ENCODE measurements at regions not wholly inside any gene's neighbourhood (a gene's known extent, or its start where the extent isn't known, plus 50 kb on each side); places are given as distances from the start of the nearest gene placed in this dataset.
A peak's percentile ranks its signal among the peaks of the same experiment; 100 is the strongest.
"Not testable (repeated sequence)": the region's sequence is repeated elsewhere in the genome, so short reads cannot be mapped to it uniquely, and the experiment has no call there.

DNA sequence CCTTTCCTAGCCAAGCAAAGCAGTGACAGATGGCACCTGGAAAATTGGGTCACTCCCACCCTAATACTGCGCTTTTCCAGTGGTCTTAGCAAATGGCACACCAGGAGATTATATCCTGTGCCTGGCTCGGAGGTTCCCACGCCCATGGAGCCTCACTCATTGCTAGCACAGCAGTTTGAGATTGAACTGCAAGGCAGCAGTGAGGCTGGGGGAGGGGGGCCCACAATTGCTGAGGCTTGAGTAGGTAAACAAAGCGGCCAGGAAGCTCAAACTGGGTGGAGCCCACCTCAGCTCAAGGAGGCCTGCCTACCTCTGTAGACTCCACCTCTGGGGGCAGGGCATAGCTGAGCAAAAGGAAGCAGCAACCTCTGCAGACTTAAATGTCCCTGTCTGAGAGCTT, 635.0 kb downstream of the C12orf50 start:
- not testable (repeated sequence) for DNase-seq

DNA sequence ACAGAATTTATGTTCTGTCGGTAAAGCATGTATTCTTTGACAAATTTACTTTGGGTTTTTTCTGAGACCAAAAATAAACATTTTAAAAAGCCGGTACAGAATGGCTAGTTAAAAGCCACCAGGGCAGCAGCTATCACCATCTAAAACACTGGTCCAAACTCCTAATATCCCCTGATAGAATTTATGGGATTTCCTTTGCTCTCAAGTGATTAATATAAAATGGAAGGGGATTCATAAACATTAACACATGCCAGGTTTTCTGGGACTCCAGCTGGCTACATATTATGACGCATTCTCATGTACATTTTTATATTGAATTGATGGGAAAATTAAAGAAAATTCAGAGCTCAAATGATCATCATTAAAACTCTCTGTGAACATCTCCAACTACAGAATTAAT, 640.8 kb downstream of the C12orf50 start:
- DNase-seq, result no peak

DNA sequence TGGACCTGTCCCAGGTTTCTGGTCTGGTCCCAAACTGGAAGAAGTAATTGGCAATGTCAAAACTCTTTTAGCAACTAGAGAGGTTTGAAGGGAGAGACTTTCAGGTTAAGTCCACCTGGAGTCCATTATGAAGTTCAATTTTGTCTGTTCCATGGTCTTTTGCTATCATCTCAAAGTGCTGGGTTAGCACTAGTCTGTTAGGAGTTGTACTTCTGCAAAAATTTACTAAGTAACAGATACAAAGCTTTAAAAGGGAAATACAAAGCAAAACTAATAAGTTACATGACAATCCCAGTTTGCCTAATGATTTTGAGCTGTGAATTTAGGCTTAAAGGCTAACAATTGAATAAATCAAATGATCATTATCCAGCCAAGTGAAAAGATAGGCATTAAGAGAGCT, 643.9 kb downstream of the C12orf50 start:
- no peak for DNase-seq

DNA sequence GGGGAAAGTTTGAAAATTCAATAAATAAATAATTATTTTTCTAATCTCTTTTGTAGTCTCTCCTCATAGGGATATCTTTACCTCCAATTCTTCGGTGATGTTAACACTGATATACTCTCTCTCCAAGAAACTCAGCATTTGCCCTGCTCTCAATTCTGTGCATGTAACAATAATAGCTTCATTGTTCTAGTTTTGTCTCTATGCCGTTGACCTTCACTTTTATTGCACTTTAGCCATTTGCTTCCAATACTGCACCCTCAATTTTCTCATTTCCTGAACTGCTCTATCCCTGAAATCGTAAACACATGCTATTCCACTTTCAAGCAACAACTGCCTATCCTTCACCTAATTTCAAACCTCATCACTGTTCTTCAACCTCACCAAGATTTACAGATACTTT, 645.0 kb downstream of the C12orf50 start:
- DNase-seq, result no peak

DNA sequence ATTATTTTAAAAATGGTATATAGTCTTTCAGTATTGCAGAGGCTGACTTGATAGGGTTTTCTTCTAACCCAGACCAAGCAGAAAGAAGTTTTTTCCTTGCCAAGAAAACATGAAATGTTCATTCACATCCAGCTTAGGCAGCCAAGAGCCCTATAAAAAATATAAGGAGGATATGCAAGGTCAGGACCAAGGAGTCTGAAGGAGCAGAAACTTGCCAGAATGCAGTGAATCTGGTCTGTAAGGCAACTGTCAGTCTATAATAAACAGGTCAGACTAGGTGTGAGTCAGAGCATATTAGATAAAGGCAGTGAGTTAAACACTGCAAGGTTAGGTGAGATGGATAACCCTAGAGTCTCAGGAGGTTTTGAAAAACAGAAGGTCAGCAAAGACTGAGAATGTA, 645.5 kb downstream of the C12orf50 start:
- DNase-seq, result peak; percentile 24

DNA sequence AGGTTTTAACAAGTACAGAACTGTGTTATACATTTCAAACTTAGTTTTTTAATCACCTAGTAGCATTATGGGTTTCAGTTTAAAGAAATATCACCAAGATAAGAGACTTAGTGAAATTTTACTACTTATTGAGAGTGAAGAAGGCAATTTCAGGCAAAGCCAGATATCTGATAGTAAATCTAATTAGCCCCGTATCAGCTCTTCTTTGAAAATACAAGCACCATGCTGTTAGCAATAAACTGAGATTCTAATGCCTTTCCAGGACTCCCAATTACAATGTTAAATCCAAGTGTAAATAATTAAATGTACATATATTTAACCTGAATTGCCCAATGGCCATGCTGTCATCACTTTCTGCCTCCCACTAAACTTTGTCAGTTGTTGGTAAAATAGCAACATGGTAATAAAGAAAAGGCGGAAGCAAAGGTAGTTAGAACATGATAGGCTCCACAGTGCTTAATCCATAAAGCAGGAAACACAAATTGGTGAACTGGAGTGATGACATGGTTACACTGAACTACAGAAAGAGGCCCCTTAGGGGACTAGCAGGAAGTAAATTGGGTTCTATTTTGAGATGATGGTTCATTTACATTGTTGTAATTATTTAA, 646.1 kb downstream of the C12orf50 start:
- DNase-seq, result peak; percentile 86

DNA sequence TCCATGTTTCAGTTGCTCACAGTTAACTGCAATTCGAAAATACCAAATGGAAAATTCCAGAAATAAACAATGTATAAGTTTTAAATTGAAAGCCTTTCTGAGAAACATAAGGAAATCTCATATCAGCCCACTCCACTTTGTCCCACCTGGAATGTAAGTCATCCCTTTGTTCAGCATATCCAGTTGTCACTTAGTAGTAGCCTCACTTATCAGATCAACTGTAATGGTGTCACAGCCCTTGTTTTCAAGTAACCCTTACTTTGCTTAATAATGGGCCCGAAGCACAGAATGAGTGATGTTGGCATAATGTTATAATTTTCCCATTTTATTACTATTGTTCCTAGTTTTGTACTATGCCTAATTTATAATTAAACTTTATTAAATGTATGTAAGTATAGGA, 646.8 kb downstream of the C12orf50 start:
- DNase-seq, result peak; percentile 17

DNA sequence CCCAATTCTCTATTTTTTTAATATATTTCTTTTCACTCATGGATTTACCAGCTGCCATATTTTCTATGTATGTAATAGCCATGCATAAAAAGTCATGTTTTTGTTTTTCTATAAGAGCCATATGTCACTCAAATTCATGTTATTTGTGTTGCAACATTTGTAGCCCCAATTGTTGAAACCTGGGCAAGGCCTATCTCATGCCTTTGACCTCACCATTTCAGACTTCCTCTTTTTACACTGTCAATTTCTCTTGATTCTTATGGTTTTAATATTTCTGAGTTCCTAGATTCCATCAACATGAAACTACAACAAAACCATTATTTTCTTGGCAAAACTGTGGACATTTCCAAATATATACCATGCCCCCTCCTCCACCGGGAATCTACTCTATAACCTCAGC, 647.5 kb downstream of the C12orf50 start:
- no peak for DNase-seq

DNA sequence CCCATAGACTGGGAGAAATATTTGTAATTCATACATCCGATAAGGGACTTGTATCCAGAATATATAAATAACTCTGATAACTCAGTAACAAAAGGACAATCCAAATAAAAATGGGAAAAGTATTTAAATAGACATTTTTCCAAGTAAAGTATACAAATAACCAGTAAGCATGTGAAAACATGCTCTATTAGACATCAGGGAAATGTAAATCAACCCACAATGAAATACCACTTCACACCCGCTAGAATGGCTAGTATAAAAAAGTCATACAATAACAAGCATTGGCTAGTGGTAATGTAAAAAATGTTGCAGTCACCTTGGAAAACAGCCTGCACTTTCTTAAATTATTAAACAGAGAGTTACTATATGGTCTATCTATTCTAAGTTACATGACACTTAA, 650.7 kb downstream of the C12orf50 start:
- no peak for DNase-seq

DNA sequence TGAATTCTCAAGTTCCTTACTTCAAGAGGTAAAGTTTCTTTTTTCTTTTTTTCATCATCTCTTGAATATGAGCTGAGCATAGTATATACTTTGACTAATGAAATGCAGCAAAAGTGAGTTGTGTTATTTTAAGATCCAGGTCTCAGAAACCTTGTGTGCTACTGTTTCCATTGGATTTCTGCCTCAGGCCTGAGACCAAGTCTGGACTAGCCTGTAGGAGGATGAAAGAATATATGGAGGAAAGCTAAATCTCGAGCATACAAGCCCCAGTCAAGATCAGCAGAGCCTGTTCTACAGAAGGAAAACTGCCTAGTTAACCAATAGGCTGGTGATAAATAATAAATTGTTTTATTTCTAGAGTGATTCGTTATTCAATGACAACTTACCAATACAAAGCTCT, 652.5 kb downstream of the C12orf50 start:
- DNase-seq, result no peak

DNA sequence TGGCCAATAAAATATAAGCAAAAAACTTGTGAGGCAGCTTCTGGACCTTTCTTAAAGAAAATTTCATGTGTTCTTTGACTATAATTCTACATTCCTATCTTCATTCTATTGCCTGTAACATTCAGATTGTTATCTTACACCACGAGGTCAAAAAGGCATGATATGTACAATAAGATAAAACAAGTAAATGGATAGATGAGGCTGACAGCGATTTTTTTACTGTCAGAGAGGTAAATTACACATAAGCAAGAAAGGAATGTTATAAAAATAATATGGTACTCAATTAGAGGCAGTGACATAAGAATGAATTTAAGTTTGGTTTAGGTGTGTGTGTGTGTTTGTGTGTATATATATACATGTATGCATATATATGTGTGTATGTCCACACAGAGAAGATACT, 660.0 kb downstream of the C12orf50 start:
- no peak for DNase-seq

DNA sequence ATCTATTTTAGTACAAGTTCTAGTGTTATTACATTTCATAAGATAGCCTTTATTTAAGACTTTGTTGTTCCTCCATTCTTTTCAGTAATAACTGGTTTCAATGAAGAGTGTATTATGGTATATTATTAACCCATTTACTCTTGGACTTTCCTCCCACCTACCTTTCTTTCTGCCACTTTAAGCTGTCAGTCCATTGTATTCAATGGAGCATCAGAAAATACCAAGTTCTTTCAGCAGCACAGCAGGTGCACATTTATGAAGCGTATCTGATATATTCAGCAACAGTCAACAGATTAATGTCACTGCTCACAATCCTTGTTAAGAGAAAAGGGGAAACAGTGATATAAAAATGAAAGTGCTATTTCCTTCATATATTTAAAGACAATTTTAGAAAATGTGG, 660.9 kb downstream of the C12orf50 start:
- peak; percentile 95 for DNase-seq

DNA sequence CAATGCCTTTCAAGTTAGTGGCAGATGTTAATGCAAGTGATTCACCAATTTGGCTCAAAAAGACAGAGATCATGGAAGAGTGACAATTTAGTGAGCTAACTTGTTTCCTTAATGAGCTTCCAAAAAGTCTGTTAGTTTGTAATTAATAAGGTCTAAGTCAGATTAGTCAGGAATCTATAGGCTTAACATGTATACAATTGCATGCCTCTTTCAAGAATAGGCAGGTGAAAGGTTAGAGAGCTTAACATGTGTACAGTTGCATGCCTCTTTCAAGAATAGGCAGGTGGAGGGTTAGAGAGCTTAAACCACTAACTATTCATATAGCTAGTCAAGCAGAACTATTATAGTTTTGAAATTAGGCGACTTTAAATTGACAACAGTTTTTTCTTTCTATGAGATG, 663.8 kb downstream of the C12orf50 start:
- peak; percentile 15 for DNase-seq

DNA sequence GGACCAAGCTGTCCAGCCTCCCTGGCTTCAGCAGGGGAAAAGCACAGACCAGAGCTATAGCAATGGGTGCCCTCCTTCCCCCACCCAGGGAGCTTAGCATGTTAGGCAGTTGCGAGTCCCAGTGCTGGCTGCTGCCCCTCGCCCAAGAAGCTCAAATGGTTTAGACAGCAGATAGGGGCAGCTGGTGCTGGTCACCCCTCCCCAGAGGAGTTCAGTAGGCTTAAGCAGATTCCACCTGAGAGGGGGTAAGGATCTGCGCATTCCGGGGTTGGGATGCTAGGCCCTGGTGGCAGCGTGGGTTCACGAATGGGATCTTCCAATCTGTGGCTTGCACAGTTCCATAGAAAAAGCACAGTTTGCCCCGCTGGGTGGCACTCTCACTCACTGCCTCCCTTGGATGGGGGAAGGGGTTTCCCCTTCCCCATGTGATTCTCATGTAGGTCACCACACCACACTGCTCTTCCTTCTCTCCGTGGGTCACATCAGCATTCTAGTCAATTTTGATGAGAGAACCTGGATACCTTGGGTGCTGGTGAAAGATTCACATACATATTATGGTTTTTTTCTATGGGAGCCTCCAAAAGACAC, 665.6 kb downstream of the C12orf50 start:
- DNase-seq, result no peak

DNA sequence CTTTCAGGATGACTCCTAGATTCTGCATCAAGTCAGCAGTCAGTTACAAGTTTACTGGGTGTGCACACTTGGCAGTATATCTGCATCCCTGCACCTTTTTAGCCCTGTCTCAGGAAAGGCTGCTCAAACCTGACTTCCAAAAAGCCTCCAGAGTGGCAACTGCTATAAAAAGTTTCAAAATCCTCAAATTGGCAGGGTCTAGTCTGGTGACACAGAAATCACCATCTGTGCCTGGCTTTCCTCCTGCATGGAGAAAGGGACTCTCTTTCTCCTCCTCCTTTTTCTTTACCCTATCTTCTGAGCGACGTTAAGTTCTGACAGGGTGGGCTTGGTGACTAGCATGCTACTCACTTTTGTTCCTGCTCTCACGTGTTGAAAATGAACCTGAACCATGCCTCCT, 679.5 kb downstream of the C12orf50 start:
- no peak for DNase-seq

DNA sequence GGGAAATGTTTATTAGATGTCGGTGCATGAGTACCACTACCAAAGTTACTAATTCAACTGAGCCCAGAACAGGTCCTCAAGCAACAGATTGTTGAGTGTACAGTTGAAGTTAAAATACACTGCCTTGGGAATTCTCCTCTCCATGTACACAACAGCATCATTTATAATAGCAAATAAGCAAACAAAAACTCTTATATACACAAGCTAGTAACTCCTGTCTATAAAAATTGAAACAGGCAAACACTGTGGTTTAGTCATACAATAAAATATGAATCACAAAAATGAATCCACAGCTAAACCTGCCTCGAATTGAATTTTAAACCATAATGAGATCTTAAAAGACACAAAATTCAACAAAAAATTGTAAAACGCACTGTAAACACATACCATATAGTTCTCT, 681.1 kb downstream of the C12orf50 start:
- no peak for DNase-seq

DNA sequence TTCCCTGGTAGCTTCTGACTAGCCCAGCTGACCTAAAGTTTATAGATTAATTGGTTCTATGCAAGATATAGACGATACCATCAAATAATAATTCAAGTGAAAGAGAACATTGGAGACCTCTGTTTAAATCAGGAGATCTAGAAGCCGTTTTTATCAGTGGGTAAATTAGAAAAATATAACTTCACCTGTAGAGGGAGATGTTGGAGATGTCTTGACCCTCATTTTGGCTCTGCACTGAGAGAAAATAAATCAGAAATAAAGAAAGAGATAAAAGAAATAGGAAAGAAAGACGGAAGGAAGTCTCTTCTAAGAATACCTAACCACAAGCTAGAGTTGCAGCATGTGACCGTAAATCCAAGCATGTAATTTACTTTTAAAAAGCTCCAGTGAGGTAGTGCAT, 684.5 kb downstream of the C12orf50 start:
- no peak for DNase-seq

DNA sequence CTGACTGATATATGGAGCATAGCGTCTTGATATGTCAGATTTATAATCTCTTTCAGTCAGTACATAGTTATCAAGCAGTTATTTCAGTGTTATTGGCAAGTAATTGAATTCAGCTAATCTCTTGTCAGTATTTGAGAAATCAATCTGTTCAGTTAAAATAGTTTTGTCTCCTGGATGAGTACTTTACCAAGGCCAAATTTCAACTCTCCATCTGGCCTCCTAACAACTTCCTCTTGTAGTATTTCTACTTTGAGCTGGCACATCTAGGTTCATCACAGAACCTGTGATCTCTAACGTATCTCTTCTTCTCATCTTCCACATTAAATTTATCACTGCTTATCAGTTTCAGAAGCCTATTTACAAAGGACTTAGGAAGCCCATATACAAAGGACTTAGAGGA, 690.5 kb downstream of the C12orf50 start:
- DNase-seq, result no peak

DNA sequence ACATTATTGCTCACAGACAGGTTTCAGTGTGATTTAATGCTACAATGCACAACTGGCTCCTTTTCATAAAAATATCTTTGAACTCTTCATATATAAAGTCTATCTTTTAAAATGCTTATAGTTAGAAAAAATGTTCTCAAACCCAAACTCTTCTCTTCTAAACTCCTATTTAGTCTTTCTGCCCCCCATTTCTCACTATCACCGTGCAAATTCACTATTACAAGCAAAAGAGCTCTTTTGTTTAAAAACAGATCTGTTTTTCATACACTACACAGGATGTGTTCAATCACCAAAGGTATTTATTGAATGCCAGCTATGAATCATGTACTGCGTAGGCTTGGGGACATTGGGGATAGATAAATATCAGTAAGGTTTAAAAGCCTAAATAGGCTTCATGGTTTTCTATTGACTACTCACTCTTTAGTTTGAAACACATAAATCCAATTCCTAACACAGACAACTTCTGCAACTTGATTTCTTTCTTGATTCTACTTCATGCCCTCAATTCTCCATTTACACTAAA, 692.3 kb downstream of the C12orf50 start:
- no peak for DNase-seq

DNA sequence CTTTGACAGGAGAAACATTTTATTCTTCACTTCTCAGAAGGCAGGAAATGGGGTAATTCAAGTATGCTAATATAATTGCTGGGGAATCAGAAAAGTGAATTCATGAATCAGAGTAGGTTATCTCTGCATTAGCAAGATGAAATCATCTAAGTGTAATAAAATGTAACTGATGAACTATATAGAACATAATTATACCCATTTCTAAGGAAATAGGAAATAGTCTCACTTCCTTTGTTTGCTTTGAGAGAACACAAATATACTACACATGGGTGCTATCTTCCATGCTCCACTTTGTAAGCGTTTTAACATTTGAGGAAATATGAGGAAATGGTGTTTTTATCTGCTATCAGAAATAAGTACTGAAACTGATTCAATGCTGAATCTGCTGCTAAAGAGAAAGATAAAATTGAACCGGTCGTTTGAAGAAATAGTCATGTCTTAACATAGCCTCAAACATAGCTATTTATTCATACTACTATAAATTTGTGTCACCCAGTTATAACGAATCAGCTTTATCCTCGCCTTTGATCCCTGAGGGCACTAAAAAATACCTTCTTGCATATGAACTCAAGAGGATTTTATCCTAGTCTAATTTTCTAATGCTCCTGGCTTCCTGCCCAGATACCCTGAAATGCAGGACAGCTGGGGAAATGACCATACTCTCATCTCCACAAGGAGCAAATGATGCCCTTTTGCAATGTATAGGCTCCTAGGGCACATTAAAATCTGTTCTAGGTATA, 696.0 kb downstream of the C12orf50 start:
- peak; percentile 70 for DNase-seq

DNA sequence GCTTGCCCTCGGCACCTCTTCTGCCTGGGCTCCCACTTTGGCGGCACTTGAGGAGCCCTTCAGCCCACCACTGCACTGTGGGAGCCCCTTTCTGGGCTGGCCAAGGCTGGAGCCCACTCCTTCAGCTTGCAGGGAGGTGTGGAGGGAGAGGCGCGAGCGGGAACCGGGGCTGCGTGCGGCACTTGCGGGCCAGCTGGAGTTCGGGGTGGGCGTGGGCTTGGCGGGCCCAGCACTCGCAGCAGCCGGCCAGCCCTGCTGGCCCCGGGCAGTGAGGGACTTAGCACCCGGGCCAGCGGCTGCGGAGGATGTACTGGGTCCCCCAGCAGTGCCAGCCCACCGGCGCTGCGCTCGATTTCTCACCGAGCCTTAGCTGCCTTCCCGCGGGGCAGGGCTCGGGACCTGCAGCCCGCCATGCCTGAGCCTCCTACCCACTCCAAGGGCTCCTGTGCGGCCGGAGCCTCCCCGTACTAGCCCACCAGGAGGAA, 699.1 kb downstream of the C12orf50 start:
- DNase-seq, result not testable (repeated sequence)

DNA sequence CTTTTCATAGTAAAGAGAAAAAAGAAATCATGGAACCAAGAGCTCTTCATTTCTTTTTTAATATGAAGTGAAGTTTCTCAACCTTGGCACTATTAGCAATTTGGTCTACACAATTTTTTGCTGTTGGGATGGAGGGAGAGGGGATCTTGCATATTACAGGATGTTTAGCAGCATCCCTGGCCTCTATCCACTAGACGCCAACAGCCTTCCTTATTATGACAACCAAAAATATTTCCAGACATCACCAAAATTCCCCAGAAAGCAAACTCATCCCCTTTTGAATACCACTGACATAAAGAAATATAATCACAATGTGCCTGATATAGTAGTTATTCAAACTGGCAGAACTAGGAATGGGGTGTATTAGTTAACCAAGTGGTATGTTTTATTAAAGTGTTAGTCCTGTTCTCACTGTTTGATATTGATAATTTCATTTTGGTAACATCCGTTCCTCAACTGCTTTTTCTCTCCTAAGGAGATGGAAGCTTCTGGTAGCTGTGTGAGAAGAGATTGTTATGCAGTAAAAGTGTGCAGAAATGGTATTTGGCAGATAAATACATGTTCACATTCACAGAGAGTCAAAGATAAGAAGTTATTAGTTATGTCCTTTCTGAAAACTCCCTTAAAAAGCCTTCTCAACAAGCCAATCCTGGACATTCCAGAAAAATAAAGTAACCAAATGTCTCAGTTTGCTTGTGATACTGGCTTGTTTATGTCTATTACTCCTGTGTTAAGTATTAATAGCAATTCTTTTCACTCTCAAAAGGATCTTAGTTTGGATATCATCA, 699.9 kb downstream of the C12orf50 start:
- DNase-seq, result no peak

DNA sequence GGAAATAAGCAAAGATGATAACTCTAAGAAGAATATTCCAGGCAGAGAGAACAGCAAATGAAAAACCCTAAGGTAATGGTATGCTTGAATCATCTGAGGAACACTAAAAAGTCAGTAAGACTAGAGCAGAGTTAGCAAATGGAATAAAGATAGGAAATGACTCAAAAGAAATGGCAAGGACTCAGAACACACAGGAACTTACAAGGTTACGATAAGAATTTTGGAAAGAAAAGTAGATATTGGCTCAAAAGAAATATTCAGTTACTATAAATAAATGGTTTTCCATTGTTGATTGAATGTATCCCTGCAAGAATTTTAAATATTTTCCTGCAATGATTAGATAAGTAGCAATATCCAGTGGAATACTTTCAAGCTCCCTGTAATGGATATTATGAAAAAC, 705.8 kb downstream of the C12orf50 start:
- no peak for DNase-seq

Data from NCI-H69 (cell line).